Liver (tissue), 8 donors: ENCODE measurements at regions not wholly inside any gene's neighbourhood (a gene's known extent, or its start where the extent isn't known, plus 50 kb on each side); places are given as distances from the start of the nearest gene placed in this dataset.

Experiments used
- DNase-seq: peaks from one replicate; pipeline ENCODE4 v3.0.0-alpha.2; 2017; ENCODE audit warnings: low spot score
- H3K27ac ChIP-seq, 2 donors: one replicate each; pipeline ENCODE4 v1.7.0; 2013; ENCODE audit warnings: inconsistent platforms in 2 of 2, low read length in 2 of 2, control low read depth in 1 of 2, low read depth in 1 of 2, mild to moderate bottlenecking in 1 of 2
- H3K27me3 ChIP-seq, 4 donors: one replicate each; pipeline versions ENCODE4 v1.6.1 to v1.7.0; 2013; ENCODE audit warnings: low read length in 3 of 4, inconsistent platforms in 1 of 4, mild to moderate bottlenecking in 1 of 4, moderate library complexity in 1 of 4; ENCODE audit not compliant: control insufficient read depth in 4 of 4, insufficient read depth in 4 of 4
- H3K36me3 ChIP-seq, 4 donors: one replicate each; pipeline versions ENCODE4 v1.6.1 to v1.7.0; 2013; ENCODE audit warnings: low read length in 3 of 4, mild to moderate bottlenecking in 3 of 4, low read depth in 1 of 4, moderate library complexity in 1 of 4; ENCODE audit not compliant: control insufficient read depth in 4 of 4, insufficient read depth in 3 of 4
- H3K4me1 ChIP-seq, 4 donors: one replicate each; pipeline versions ENCODE4 v1.6.1 to v1.7.0; 2013; ENCODE audit warnings: low read length in 3 of 4, mild to moderate bottlenecking in 3 of 4, moderate library complexity in 1 of 4; ENCODE audit not compliant: control insufficient read depth in 4 of 4, insufficient read depth in 4 of 4
- H3K4me3 ChIP-seq, 3 donors: one replicate each; pipeline versions ENCODE4 v1.6.1 to v1.7.0; 2013; ENCODE audit warnings: low read length in 3 of 3, control low read depth in 1 of 3, low read depth in 1 of 3, mild to moderate bottlenecking in 1 of 3
- H3K9ac ChIP-seq, 2 donors: one replicate each; pipeline ENCODE4 v1.7.0; 2013; ENCODE audit warnings: low read length in 2 of 2, mild to moderate bottlenecking in 2 of 2, moderate library complexity in 2 of 2, control low read depth in 1 of 2, low read depth in 1 of 2
- H3K9me3 ChIP-seq, 4 donors: one replicate each; pipeline versions ENCODE4 v1.6.1 to v1.7.0; 2013; ENCODE audit warnings: low read length in 3 of 4; ENCODE audit not compliant: control insufficient read depth in 4 of 4
- FOXA1 ChIP-seq: IDR thresholded peaks from 2 replicates; pipeline ENCODE4 v1.6.1; 2016; ENCODE audit warnings: antibody characterized with exemption
- GABPA ChIP-seq, 2 donors: IDR thresholded peaks in 1 of 2; conservative IDR thresholded peaks in 1 of 2; 2 replicates each; pipeline ENCODE4 v1.6.1; 2016; ENCODE audit warnings: antibody characterized with exemption in 2 of 2, mild to moderate bottlenecking in 1 of 2, moderate library complexity in 1 of 2
- JUND ChIP-seq, 2 donors: IDR thresholded peaks; 2 replicates each; pipeline ENCODE4 v1.6.1; 2016; ENCODE audit warnings: antibody characterized with exemption in 2 of 2
- RAD21 ChIP-seq, 2 donors: IDR thresholded peaks; 2 replicates each; pipeline ENCODE4 v1.6.1; 2016; ENCODE audit warnings: antibody characterized with exemption in 2 of 2, mild to moderate bottlenecking in 2 of 2
- SP1 ChIP-seq: IDR thresholded peaks from 2 replicates; pipeline ENCODE4 v1.6.1; 2018; ENCODE audit warnings: antibody characterized with exemption, mild to moderate bottlenecking
- TAF1 ChIP-seq: conservative IDR thresholded peaks from 2 replicates; pipeline ENCODE4 v1.6.1; 2016; ENCODE audit warnings: antibody characterized with exemption, mild to moderate bottlenecking
- YY1 ChIP-seq: IDR thresholded peaks from 2 replicates; pipeline ENCODE4 v1.6.1; 2016; ENCODE audit warnings: antibody characterized with exemption, mild to moderate bottlenecking
- WGBS: extraction: QIAGEN DNeasy Blood & Tissue Kit; methylation state at CpG from one replicate; pipeline ENCODE4 v1.1.7; 2013; 5-methylcytosine and 5-hydroxymethylcytosine counted together
- TF ChIP-seq, protein P1 (sequence below): IDR thresholded peaks from 2 replicates; pipeline ENCODE4 v1.6.1; 2016; ENCODE audit warnings: antibody characterized with exemption
- TF ChIP-seq, protein P2 (sequence below): fragments of 150-350 bp; IDR thresholded peaks from 2 replicates; pipeline ENCODE4 v1.5.1; 2017; ENCODE audit warnings: improper control_type of control experiment, low read depth, low read length; ENCODE audit not compliant: missing input control
- TF ChIP-seq, protein P3 (sequence below): IDR thresholded peaks from 2 replicates; pipeline ENCODE4 v1.6.1; 2016; ENCODE audit warnings: antibody characterized with exemption, mild to moderate bottlenecking
- TF ChIP-seq, protein P4 (sequence below): IDR thresholded peaks from 2 replicates; pipeline ENCODE4 v1.6.1; 2016; ENCODE audit warnings: antibody characterized with exemption
- donor health status: healthy.
- donor health status: healthy.
- donor health status: healthy.
- donor health status: healthy.
- donor health status: healthy.

DNA sequence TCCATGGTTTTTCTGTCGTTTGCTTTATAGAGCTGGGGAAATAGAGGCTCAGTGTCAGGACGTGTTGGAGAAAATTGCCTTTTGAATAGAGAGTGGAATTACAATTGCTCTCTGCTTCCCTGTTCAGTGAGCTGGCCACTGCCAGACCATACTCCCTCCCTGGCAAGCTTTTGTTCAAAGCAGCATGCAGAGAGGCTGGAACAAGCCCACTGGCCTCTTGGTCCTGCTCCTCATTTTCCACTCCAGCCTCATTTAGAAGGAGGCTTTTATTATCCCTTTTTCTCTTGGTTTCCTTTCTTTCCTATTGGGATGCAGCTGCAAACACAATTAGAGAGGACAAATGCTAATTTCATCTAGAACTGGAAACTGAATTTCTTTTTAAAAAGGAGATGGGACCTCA, 302.2 kb upstream of the PODXL start:
- DNase-seq = no peak
- H3K9ac ChIP-seq = no peak overlapping the region
- no peaks in the 10 kb centered on the region for H3K27me3 ChIP-seq
- WGBS = 41% methylated on average over 2 of the region's 2 CpGs
- H3K27ac ChIP-seq = no peak overlapping the region
- no peaks in the 10 kb centered on the region for H3K36me3 ChIP-seq
- H3K9me3 ChIP-seq = peaks cover 1 to 16% (median 6%) of the 10 kb centered on the region in 4 donors
- no peaks in the 10 kb centered on the region for H3K4me1 ChIP-seq
- H3K4me3 ChIP-seq = no peak overlapping the region
- TF ChIP-seq, protein P1, sequence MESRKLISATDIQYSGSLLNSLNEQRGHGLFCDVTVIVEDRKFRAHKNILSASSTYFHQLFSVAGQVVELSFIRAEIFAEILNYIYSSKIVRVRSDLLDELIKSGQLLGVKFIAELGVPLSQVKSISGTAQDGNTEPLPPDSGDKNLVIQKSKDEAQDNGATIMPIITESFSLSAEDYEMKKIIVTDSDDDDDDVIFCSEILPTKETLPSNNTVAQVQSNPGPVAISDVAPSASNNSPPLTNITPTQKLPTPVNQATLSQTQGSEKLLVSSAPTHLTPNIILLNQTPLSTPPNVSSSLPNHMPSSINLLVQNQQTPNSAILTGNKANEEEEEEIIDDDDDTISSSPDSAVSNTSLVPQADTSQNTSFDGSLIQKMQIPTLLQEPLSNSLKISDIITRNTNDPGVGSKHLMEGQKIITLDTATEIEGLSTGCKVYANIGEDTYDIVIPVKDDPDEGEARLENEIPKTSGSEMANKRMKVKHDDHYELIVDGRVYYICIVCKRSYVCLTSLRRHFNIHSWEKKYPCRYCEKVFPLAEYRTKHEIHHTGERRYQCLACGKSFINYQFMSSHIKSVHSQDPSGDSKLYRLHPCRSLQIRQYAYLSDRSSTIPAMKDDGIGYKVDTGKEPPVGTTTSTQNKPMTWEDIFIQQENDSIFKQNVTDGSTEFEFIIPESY = no peak
- TF ChIP-seq GABPA (IDR thresholded peaks at IDR 0.05 in 1 of 2, conservative IDR thresholded peaks at IDR 0.05 in 1 of 2) (no peak), YY1 (no peak), FOXA1 (no peak), SP1 (no peak), TAF1 (no peak), RAD21 (IDR thresholded peaks at IDR 0.05) (no peak)
- TF ChIP-seq, protein P2, sequence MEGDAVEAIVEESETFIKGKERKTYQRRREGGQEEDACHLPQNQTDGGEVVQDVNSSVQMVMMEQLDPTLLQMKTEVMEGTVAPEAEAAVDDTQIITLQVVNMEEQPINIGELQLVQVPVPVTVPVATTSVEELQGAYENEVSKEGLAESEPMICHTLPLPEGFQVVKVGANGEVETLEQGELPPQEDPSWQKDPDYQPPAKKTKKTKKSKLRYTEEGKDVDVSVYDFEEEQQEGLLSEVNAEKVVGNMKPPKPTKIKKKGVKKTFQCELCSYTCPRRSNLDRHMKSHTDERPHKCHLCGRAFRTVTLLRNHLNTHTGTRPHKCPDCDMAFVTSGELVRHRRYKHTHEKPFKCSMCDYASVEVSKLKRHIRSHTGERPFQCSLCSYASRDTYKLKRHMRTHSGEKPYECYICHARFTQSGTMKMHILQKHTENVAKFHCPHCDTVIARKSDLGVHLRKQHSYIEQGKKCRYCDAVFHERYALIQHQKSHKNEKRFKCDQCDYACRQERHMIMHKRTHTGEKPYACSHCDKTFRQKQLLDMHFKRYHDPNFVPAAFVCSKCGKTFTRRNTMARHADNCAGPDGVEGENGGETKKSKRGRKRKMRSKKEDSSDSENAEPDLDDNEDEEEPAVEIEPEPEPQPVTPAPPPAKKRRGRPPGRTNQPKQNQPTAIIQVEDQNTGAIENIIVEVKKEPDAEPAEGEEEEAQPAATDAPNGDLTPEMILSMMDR = no peak
- TF ChIP-seq, protein P3, sequence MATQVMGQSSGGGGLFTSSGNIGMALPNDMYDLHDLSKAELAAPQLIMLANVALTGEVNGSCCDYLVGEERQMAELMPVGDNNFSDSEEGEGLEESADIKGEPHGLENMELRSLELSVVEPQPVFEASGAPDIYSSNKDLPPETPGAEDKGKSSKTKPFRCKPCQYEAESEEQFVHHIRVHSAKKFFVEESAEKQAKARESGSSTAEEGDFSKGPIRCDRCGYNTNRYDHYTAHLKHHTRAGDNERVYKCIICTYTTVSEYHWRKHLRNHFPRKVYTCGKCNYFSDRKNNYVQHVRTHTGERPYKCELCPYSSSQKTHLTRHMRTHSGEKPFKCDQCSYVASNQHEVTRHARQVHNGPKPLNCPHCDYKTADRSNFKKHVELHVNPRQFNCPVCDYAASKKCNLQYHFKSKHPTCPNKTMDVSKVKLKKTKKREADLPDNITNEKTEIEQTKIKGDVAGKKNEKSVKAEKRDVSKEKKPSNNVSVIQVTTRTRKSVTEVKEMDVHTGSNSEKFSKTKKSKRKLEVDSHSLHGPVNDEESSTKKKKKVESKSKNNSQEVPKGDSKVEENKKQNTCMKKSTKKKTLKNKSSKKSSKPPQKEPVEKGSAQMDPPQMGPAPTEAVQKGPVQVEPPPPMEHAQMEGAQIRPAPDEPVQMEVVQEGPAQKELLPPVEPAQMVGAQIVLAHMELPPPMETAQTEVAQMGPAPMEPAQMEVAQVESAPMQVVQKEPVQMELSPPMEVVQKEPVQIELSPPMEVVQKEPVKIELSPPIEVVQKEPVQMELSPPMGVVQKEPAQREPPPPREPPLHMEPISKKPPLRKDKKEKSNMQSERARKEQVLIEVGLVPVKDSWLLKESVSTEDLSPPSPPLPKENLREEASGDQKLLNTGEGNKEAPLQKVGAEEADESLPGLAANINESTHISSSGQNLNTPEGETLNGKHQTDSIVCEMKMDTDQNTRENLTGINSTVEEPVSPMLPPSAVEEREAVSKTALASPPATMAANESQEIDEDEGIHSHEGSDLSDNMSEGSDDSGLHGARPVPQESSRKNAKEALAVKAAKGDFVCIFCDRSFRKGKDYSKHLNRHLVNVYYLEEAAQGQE = no peak
- TF ChIP-seq, protein P4, sequence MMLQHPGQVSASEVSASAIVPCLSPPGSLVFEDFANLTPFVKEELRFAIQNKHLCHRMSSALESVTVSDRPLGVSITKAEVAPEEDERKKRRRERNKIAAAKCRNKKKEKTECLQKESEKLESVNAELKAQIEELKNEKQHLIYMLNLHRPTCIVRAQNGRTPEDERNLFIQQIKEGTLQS = no peak

DNA sequence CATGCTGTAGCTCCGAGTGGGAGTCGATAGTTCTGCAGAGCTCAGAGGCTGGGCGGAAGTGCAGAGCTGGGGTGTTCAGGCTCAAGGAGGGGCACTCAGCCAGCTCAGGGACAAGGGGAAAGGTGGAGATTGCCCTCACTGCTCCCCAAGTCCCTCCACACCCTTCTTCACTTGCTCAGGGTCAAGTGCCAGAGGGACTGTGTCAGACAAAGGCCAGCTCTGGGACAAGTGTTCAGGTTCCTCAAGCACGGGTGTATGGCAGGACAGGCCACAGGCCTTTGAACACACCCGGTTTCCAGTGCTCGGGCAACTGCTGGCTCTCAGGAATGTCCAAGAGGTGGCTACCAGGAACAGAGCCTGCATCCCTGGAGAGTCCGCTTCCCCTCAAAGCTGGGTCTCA, 293.0 kb upstream of the PODXL start:
- TF ChIP-seq GABPA (IDR thresholded peaks at IDR 0.05 in 1 of 2, conservative IDR thresholded peaks at IDR 0.05 in 1 of 2) = no peak
- TF ChIP-seq, protein P4 = no peak
- no peak for TF ChIP-seq FOXA1
- TF ChIP-seq RAD21 (IDR thresholded peaks at IDR 0.05) = no peak
- TF ChIP-seq, protein P2 = no peak
- TF ChIP-seq JUND (IDR thresholded peaks at IDR 0.05) = no peak
- Histone ChIP-seq H3K9me3 (peaks cover 3 to 15% (median 9%) of the 10 kb centered on the region in 4 donors), H3K27ac (no peak overlapping the region), H3K4me3 (no peak overlapping the region), H3K9ac (no peak overlapping the region), H3K27me3 (peaks cover 0 to 2% (median 0%) of the 10 kb centered on the region in 4 donors), H3K4me1 (no peaks in the 10 kb centered on the region), H3K36me3 (no peaks in the 10 kb centered on the region)
- 86% methylated on average over 7 of the region's 7 CpGs for WGBS
- no peak for DNase-seq
